SK-N-MC (cell line): ENCODE measurements at regions not wholly inside any gene's neighbourhood (a gene's known extent, or its start where the extent isn't known, plus 50 kb on each side); places are given as distances from the start of the nearest gene placed in this dataset.

ENCODE experiments used
- EZH2 ChIP-seq: fragments of 200-600 bp; sonication (generic); IDR thresholded peaks from one replicate; pipeline ENCODE4 v1.6.1; 2017; ENCODE audit warnings: antibody characterized with exemption
- POLR2AphosphoS5 ChIP-seq: IDR thresholded peaks from 2 replicates; pipeline ENCODE4 v1.6.1; 2012; ENCODE audit warnings: mild to moderate bottlenecking, low read depth, low read length, borderline replicate concordance

DNA sequence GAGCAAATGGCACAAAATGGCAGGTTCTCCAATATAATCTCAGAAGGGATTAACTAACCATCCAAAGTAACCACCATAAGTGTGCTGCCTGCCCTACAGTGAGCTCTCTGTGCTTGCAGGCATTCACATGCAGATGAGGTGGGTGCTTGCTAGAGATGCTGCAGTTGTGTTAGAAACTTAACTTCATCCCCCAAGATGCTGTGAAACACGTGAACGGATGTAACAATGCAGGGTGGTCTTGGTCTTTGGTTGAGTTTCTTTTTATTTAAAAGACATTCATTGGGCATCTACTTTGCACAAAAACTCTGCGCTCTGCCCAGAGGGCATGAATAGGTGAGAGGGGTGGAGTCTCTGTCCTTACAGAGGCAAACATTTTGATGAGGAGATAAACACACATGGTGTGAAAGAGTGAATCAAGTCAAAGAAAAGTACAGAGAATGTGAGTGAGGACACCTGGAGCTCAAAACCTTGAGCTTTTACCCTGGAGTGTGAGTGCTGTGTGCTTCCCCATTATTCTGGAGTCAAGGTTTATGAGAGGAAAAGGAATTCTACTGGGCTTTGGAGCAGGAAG is 143.9 kb upstream of the DAP start:
- no peak for TF ChIP-seq EZH2
- TF ChIP-seq POLR2AphosphoS5 = no peak
